GM10266 (cell line): ENCODE measurements at regions not wholly inside any gene's neighbourhood (a gene's known extent, or its start where the extent isn't known, plus 50 kb on each side); places are given as distances from the start of the nearest gene placed in this dataset.

ENCODE experiments used
- DNase-seq: peaks from one replicate; pipeline ENCODE4 v3.0.0; 2012; ENCODE audit errors: extremely low spot score
- CTCF ChIP-seq: IDR thresholded peaks from 2 replicates; pipeline ENCODE4 v1.5.1; 2012; ENCODE audit warnings: mild to moderate bottlenecking, low read depth; ENCODE audit not compliant: control insufficient read depth, insufficient read depth; ENCODE audit errors: missing control alignments

- TF ChIP-seq CTCF, result no peak
- no peak for DNase-seq
Observed at GRCh38 chr1:99361406-99361805, 97.1 kb downstream of the PLPPR4 start.

- DNase-seq, result no peak
- TF ChIP-seq CTCF, result no peak
Observed at GRCh38 chr1:99363531-99363930, 99.2 kb downstream of the PLPPR4 start.

GRCh38 chr1:99365141-99365540 is 100.8 kb downstream of the PLPPR4 start:
- DNase-seq, result no peak
- no peak for TF ChIP-seq CTCF

- no peak for TF ChIP-seq CTCF
- no peak for DNase-seq
Observed at GRCh38 chr1:99365545-99365944, 101.3 kb downstream of the PLPPR4 start.

- no peak for TF ChIP-seq CTCF
- DNase-seq, result no peak
Observed at GRCh38 chr1:99369154-99369553, 104.9 kb downstream of the PLPPR4 start.

GRCh38 chr1:99370476-99370875 is 106.2 kb downstream of the PLPPR4 start:
- no peak for TF ChIP-seq CTCF

GRCh38 chr1:99371413-99371812 is 107.1 kb downstream of the PLPPR4 start:
- TF ChIP-seq CTCF, result no peak
- no peak for DNase-seq

More at GRCh38 chr1:99370476-99370875, 106.2 kb downstream of the PLPPR4 start:
- no peak for DNase-seq
